ENCODE measurements at regions not wholly inside any gene's neighbourhood (a gene's known extent, or its start where the extent isn't known, plus 50 kb on each side); places are given as distances from the start of the nearest gene placed in this dataset.

GRCh38 chr1:234755449-234755863, 145.5 kb upstream of the IRF2BP2 start (continued):
- TF ChIP-seq GMEB1 (CRISPR knock-in tag; IDR thresholded peaks at IDR 0.05) (peak; percentile 46; the same call in 1 of the 2 replicates), TBP (optimal IDR thresholded peaks at IDR 0.05; ENCODE audit: low read depth, low read length) (no peak), BCL6 (CRISPR knock-in tag; IDR thresholded peaks at IDR 0.05) (no peak), ZNF696 (CRISPR knock-in tag; conservative IDR thresholded peaks at IDR 0.05) (no peak), ADNP (tag; IDR thresholded peaks at IDR 0.05) (no peak), TSC22D4 (tag; IDR thresholded peaks at IDR 0.05) (no peak), EP300 (IDR thresholded peaks at IDR 0.05; ENCODE audit: low read length) (no peak), FOXJ3 (CRISPR knock-in tag; IDR thresholded peaks at IDR 0.05) (no peak), KDM4B (IDR thresholded peaks at IDR 0.05; ENCODE audit: borderline replicate concordance in 2 of 2, low read depth in 1 of 2) (no peak; a peak in 1 of 4 replicates), GATA2 (CRISPR knock-in tag; IDR thresholded peaks at IDR 0.05) (no peak), RREB1 (CRISPR knock-in tag; IDR thresholded peaks at IDR 0.05) (no peak), ZZZ3 (IDR thresholded peaks at IDR 0.05) (no peak), HDAC3 (IDR thresholded peaks at IDR 0.05; ENCODE audit: borderline replicate concordance, partially characterized antibody) (no peak), EP400 (IDR thresholded peaks at IDR 0.05) (peak; percentile 47), KHSRP (IDR thresholded peaks at IDR 0.05) (no peak), ELF4 (CRISPR knock-in tag; IDR thresholded peaks at IDR 0.05) (no peak), ZC3H4 (CRISPR knock-in tag; IDR thresholded peaks at IDR 0.05; ENCODE audit: borderline replicate concordance) (no peak), HDAC2 (IDR thresholded peaks at IDR 0.05) (peak; percentile 55; the same call in 1 of the 2 replicates), HLTF (IDR thresholded peaks at IDR 0.05) (no peak), NCOA4 (IDR thresholded peaks at IDR 0.05; ENCODE audit: partially characterized antibody) (no peak), CEBPB (tag; IDR thresholded peaks at IDR 0.05) (peak; percentile 98), ZNF197 (CRISPR knock-in tag; IDR thresholded peaks at IDR 0.05; ENCODE audit: low read depth) (no peak), SMARCC2 (IDR thresholded peaks at IDR 0.05; ENCODE audit: low read depth) (no peak), ZNF184 (CRISPR knock-in tag; IDR thresholded peaks at IDR 0.05) (no peak), CBFB (CRISPR knock-in tag; IDR thresholded peaks at IDR 0.05) (no peak), TAF7 (tag; IDR thresholded peaks at IDR 0.05) (no peak), SREBF2 (CRISPR knock-in tag; IDR thresholded peaks at IDR 0.05) (no peak)

Measured in K562 (cell line).